AG04450 (cell line): ENCODE measurements at regions not wholly inside any gene's neighbourhood (a gene's known extent, or its start where the extent isn't known, plus 50 kb on each side); places are given as distances from the start of the nearest gene placed in this dataset.

Experiments
- CTCF ChIA-PET: fragments of 300-600, 350-600 bp; formaldehyde crosslinking; extraction: SDS; loops from one replicate; lab custom pipeline; 2022; ENCODE audit warnings: antibody characterized with exemption, inconsistent platforms; lab: Charles Lee
- POLR2A ChIA-PET: fragments of 350-600 bp; formaldehyde crosslinking; extraction: SDS; loops from one replicate; lab custom pipeline; 2021; ENCODE audit warnings: antibody characterized with exemption, inconsistent platforms; lab: Yijun Ruan, JAX
- DNase-seq: peaks from one replicate; pipeline ENCODE4 v3.0.0-alpha.2; 2011; ENCODE audit warnings: low read depth, low spot score
- H3K27ac ChIP-seq: one replicate; pipeline ENCODE4 v1.5.1; 2012; ENCODE audit warnings: low read depth, low read length, control low read depth
- H3K27me3 ChIP-seq: one replicate; pipeline ENCODE4 v1.6.0; 2012; ENCODE audit warnings: low read length; ENCODE audit not compliant: control insufficient read depth, insufficient read depth
- H3K4me3 ChIP-seq: 2 replicates; pipeline ENCODE4 v1.5.1; 2011; ENCODE audit warnings: mild to moderate bottlenecking, low read depth, low read length, control low read depth
- H3K9me3 ChIP-seq: 2 replicates; pipeline ENCODE4 v1.5.1; 2012; ENCODE audit warnings: low read length; ENCODE audit not compliant: control insufficient read depth, insufficient read depth
- CTCF ChIP-seq: IDR thresholded peaks from 2 replicates; pipeline ENCODE4 v1.5.1; 2011; ENCODE audit warnings: low read depth, low read length, control low read depth, inconsistent platforms

- Histone ChIP-seq H3K4me3 (no peak overlapping the region), H3K27ac (no peak overlapping the region), H3K9me3 (peaks cover 3% of the 10 kb centered on the region; the same call in 1 of the 2 replicates), H3K27me3 (no peaks in the 10 kb centered on the region)
- no peak for DNase-seq
- POLR2A ChIA-PET = no interaction called here
- CTCF ChIA-PET = no interaction called here
- no peak for TF ChIP-seq CTCF
These were observed 174.0 kb upstream of the TENT5D start for GRCh38 chrX:80246271-80246670.

GRCh38 chrX:80266287-80266686 lies 154.0 kb upstream of the TENT5D start:
- Histone ChIP-seq H3K27me3 (no peaks in the 10 kb centered on the region), H3K4me3 (no peak overlapping the region), H3K27ac (no peak overlapping the region), H3K9me3 (no peaks in the 10 kb centered on the region)
- ChIA-PET POLR2A (no interaction called here), CTCF (no interaction called here)
- no peak for DNase-seq
- TF ChIP-seq CTCF = no peak

GRCh38 chrX:80266979-80267378 lies 153.3 kb upstream of the TENT5D start:
- TF ChIP-seq CTCF = no peak
- CTCF ChIA-PET = no interaction called here
- no peak overlapping the region for H3K4me3 ChIP-seq
- no peak for DNase-seq
- H3K9me3 ChIP-seq = no peaks in the 10 kb centered on the region
- H3K27ac ChIP-seq = no peak overlapping the region
- no peaks in the 10 kb centered on the region for H3K27me3 ChIP-seq
- POLR2A ChIA-PET = no interaction called here

- POLR2A ChIA-PET = no interaction called here
- DNase-seq = no peak
- H3K4me3 ChIP-seq = no peak overlapping the region
- no peaks in the 10 kb centered on the region for H3K27me3 ChIP-seq
- no peak for TF ChIP-seq CTCF
- CTCF ChIA-PET = no interaction called here
- no peak overlapping the region for H3K27ac ChIP-seq
- no peaks in the 10 kb centered on the region for H3K9me3 ChIP-seq
These were observed 152.5 kb upstream of the TENT5D start for GRCh38 chrX:80267790-80268189.

GRCh38 chrX:80282535-80282934 lies 137.7 kb upstream of the TENT5D start:
- POLR2A ChIA-PET = no interaction called here
- Histone ChIP-seq H3K9me3 (no peaks in the 10 kb centered on the region), H3K27ac (no peak overlapping the region), H3K27me3 (no peaks in the 10 kb centered on the region), H3K4me3 (no peak overlapping the region)
- DNase-seq = no peak
- TF ChIP-seq CTCF = no peak; the same call in 1 of the 2 replicates
- CTCF ChIA-PET = interaction anchor here (0.7 kb wide), 1 partner anchor 1620 kb away, joined by 4 read pairs; no protein-coding TSS in a partner anchor
